ENCODE measurements at regions not wholly inside any gene's neighbourhood (a gene's known extent, or its start where the extent isn't known, plus 50 kb on each side); places are given as distances from the start of the nearest gene placed in this dataset.
"Not testable (repeated sequence)": the region's sequence is repeated elsewhere in the genome, so short reads cannot be mapped to it uniquely, and the experiment has no call there.

DNA sequence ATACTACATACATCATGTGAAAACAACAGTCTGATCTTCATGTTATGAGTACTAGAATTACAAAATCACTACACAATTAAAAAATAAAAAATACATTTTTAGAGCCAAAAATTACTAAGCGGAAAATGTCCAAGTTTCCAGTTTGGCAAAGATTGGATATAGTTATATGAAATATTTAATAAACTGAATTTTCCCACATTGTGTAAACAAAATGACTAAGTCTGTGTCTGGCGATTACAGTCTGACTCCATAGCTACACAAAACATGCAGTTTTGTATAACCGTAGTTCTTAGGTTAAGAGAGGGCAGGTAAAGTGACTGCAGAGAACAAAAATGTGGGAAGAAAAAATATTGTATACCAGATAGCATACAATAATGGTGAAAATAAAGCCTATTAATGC lies 59.2 kb upstream of the TMEM47 start:
- DNase-seq, result no peak

DNA sequence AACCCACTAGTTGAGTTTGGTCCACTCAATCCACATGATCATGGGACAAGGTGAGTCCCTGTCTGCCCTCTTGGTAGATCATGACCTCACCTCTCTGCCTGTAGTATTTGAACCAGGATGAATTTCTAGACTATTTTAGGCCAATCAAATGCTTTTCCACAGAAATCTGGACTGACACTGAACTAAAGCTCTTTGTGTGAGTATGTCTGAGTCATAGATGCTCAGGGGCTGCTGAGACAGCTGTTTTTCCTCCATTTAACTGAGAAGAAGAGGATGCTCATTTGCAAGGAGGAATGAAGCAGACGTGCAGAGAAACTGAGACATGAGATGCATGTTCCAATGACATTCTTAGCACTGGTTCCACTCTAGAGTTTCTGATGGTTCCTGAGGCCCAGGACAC lies 77.3 kb upstream of the TMEM47 start:
- DNase-seq, result no peak

GRCh38 chrX:34744521-34744920 lies 87.4 kb upstream of the TMEM47 start:
- no peak for DNase-seq

DNA sequence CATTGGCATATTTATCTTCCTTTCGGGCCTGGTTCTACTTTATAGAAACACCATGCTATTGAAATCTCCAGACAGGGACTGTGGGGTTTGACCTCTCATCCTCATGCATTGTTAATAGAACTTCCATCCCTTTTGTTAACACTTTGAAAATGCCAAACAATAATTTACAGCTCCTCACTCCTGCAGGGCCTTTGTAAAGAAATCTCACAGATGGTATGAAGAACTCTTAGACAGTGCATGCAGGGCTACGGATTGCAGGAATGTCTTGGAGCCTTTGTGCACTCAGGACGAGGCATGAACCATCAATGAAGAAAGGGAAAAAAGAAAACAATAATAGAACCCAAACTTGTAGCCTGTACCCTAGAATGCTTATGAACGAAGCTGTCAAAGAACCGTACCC lies 92.8 kb upstream of the TMEM47 start:
- DNase-seq, result no peak

- no peak for DNase-seq
These were observed 107.8 kb upstream of the TMEM47 start for GRCh38 chrX:34764852-34765361.

- DNase-seq, result no peak
These were observed 111.2 kb upstream of the TMEM47 start for GRCh38 chrX:34768290-34768689.

DNA sequence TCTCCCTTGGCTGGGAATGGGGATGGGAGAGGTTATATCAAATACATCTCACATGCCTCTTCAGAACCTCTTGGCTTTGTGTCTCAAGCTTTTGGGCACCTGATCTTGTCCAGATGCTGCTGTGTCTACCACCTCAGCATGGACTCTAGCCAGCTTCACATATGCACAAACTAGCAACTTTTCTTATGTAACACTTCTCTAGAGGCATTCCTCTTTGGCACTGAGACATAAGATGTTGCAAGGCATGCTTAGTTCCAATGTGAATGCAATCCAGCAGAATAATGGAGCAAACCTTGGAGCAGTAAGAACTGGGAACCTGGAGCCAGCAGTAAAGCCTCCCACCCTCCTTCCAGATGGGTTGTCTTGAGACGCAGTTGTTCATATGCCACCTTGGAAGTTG lies 113.4 kb upstream of the TMEM47 start:
- peak in 1 of 58 donors; percentile 0 for DNase-seq

GRCh38 chrX:34778916-34779315 lies 121.8 kb upstream of the TMEM47 start:
- DNase-seq, result no peak

DNA sequence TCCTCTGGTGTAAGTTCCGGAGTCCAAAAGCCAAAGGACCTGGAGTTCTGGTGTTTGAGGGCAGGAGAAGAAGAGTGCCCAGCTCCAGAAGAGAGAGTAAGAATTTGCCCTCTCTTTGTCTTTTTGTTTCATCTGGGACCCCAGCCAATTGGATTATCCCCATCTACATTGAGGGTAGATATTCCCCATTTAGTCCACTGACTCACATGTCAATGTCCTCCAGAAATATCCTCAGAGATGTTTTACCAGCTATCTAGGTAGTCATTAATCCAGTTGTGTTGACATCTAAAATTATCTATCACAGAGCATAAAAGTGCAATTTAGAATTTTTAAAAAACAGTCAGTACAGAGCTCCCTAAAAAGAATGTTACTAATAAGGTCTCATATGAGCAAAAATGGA lies 132.9 kb upstream of the TMEM47 start:
- DNase-seq, result no peak

DNA sequence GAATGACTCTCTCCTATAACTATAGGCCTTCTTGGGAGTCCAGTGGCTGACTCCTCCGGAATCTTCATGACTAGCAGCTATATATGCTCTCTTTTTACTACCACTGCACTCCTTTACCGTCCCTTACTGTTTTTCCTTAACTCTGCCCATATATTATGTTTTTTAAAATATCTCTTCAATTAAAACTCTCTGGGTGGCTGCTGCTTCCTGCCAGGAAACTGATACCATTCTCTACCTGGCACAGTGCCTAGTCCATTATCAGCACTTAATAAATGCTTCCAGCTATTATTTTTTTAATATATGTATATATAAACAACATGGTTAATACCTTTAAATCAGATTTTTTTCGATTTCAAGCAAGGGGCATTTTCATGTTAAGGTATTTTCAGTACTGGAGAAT lies 136.6 kb upstream of the FAM47B start:
- no peak for DNase-seq

- no peak for DNase-seq
These were observed 133.5 kb upstream of the FAM47B start for GRCh38 chrX:34809096-34809495.

DNA sequence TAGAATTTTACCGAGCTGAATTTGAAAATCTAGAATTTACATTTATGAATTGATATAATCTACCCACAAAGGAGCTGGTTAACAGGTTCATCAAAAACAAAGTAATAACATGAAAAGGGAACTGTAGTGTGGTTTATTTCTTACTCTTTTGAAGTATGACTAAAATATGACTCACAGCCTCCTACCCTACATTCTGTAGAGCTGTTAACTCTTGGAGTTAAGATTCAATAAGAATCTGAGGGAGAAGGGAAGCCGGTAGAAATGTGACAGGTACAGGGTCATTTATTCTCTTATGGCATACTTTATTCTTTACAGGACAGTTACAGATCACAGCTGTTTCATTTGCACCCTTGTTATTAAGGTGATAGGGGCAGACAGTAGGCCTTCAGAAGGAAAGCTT lies 132.2 kb upstream of the FAM47B start:
- no peak for DNase-seq

DNA sequence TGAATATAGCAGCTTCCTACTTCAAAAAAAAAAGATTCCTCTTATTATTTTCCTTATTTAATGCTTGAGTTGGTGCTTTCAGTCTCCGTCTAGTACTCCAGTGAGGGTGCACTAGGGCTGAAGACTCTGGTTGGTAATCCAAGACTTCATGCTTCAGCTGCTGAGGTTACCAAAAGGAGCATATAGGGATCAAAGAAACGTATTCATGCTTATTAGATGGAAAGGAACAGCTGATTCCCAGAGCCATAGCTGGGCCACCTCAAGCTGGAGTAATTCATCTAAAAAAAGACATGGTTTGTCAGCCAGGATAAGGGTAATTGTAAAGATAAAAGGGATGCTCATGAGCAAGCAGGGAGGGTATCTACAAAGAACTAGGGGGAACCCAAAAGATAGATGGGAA lies 131.7 kb upstream of the FAM47B start:
- no peak for DNase-seq

GRCh38 chrX:34813618-34814017 lies 129.0 kb upstream of the FAM47B start:
- DNase-seq, result no peak

DNA sequence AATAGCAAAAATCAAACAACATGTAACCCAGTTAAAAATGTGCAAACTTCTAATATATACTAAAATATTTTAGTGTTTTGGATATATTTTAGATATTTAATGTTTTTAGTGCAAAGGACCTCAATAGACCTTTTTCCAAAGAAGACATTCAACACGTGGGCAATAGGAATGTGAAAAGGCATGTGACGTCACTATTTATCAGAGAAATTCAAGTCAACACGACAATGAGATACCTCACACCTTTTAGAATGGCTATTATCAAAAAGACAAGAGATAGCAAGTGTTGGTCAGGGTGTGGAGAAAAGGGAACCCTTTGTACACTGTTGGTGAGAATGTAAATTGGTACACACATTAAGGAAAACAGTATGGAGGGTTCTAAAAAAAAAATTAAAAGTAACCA lies 115.6 kb upstream of the FAM47B start:
- DNase-seq, result no peak

DNA sequence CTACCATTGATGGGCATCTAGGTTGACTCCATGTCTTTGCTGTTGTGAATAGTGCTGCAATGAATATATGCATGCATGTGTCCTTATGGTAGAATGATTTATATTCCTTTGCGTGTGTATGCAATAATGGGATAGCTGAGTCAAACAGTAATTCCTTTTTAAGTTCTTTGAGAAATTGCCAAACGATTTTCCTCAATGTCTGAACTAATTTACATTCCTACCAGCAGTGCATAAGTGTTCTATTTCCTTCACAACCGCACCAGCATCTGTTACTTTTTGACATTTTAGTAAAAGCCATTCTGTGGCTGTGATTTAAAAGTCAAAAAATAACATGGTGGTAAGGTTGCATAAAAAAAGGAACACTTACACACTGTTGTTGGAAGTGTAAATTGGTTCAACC lies 103.1 kb upstream of the FAM47B start:
- no peak for DNase-seq

GRCh38 chrX:34841205-34841604 lies 101.4 kb upstream of the FAM47B start:
- DNase-seq, result not testable (repeated sequence)

- DNase-seq, result no peak
These were observed 94.3 kb upstream of the FAM47B start for GRCh38 chrX:34848281-34848680.

GRCh38 chrX:34849371-34849770 lies 93.2 kb upstream of the FAM47B start:
- DNase-seq, result no peak

- no peak for DNase-seq
These were observed 83.4 kb upstream of the FAM47B start for GRCh38 chrX:34859191-34859590.

DNA sequence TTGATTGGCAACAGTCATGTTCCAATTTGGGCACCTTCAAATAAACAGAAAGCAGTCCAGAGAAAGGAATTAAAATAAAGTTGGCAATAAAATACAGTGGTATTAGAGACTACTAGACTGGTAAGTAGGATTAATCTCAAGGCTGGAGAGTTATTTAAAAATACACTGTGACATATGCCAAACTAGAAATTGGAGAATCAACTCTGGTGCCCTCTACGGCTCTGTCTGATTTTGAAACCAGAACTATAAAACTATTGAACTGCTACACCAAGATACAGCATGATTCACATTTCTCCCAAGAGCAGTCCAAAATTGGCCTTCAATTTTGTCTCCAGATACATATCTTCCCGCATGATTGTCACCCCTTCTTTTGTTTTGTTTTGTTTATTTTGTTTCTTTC lies 78.7 kb upstream of the FAM47B start:
- DNase-seq, result no peak

DNA sequence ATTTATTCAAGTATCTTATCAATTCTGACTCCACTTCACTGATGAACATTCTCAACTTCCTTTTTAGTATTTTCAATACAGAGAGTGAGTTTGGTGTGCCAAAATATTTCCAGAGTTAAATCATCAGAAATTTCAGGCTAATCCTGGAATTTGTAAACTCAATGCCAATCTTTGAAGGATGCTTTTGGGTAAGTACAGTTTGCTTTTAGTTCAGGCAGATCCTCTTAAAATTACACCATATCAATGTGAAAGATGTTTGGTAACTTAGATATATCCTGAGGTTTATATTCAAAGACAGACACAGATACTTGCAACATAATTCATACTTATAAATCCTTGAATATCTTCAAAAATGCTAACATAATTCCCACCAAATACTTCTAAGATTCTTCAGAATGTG lies 76.0 kb upstream of the FAM47B start:
- no peak for DNase-seq

DNA sequence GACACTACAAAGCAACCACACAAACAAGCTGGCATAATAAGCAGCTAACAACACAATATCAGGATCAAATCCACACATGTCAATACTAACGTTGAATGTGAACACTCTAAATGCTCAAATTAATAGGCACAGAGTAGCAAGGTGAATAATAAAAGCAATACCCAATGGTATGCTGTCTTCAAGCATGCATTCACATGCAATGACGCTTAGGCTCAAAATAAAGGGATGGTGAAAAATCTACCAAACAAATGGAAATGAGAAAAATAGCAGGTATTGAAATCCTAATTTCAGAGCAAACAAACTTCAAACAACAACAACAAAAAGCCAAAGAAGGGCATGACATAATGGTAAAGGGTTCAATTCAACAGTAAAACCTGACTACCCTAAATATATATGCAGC lies 74.0 kb upstream of the FAM47B start:
- no peak for DNase-seq

- no peak for DNase-seq
These were observed 68.9 kb upstream of the FAM47B start for GRCh38 chrX:34873500-34874225.
